Occipital lobe (tissue), 1 donor: ENCODE measurements at regions not wholly inside any gene's neighbourhood (a gene's known extent, or its start where the extent isn't known, plus 50 kb on each side); places are given as distances from the start of the nearest gene placed in this dataset.

Experiments
- DNase-seq: peaks from one replicate; lab custom pipeline; 2025; lab: John Stamatoyannopoulos, UW

- DNase-seq = no peak
Observed at GRCh38 chr5:87877495-87877894, 391.1 kb downstream of the TMEM161B start.

GRCh38 chr5:87877023-87877422 is 391.6 kb downstream of the TMEM161B start:
- no peak for DNase-seq

- no peak for DNase-seq
Observed at GRCh38 chr5:87876616-87877015, 392.0 kb downstream of the TMEM161B start.

- DNase-seq = no peak
Observed at GRCh38 chr5:87872986-87873385, 395.7 kb downstream of the TMEM161B start.

GRCh38 chr5:87868792-87869191 is 399.9 kb downstream of the TMEM161B start:
- no peak for DNase-seq

- DNase-seq = no peak
Observed at GRCh38 chr5:87867281-87867680, 401.4 kb downstream of the TMEM161B start.

- DNase-seq = no peak
Observed at GRCh38 chr5:87853541-87853940, 415.1 kb downstream of the TMEM161B start.

- no peak for DNase-seq
Observed at GRCh38 chr5:87851603-87852002, 417.0 kb downstream of the TMEM161B start.

- DNase-seq = no peak
Observed at GRCh38 chr5:87850843-87851242, 417.8 kb downstream of the TMEM161B start.

- no peak for DNase-seq
Observed at GRCh38 chr5:87845734-87846133, 422.9 kb downstream of the TMEM161B start.

GRCh38 chr5:87844866-87845265 is 423.8 kb downstream of the TMEM161B start:
- no peak for DNase-seq

- no peak for DNase-seq
Observed at GRCh38 chr5:87844449-87844848, 424.2 kb downstream of the TMEM161B start.

GRCh38 chr5:87836696-87837095 is 424.0 kb upstream of the CCNH start:
- no peak for DNase-seq

GRCh38 chr5:87831499-87831898 is 418.8 kb upstream of the CCNH start:
- no peak for DNase-seq

- DNase-seq = no peak
Observed at GRCh38 chr5:87829217-87829551, 416.5 kb upstream of the CCNH start.

GRCh38 chr5:87828545-87829216 is 416.0 kb upstream of the CCNH start:
- DNase-seq = no peak

GRCh38 chr5:87827539-87827938 is 414.8 kb upstream of the CCNH start:
- DNase-seq = no peak

GRCh38 chr5:87826507-87826906 is 413.8 kb upstream of the CCNH start:
- no peak for DNase-seq

- no peak for DNase-seq
Observed at GRCh38 chr5:87825583-87825982, 412.9 kb upstream of the CCNH start.

- DNase-seq = no peak
Observed at GRCh38 chr5:87807783-87808182, 395.1 kb upstream of the CCNH start.

GRCh38 chr5:87803352-87803751 is 390.6 kb upstream of the CCNH start:
- no peak for DNase-seq

- DNase-seq = no peak
Observed at GRCh38 chr5:87791869-87792268, 379.1 kb upstream of the CCNH start.

- no peak for DNase-seq
Observed at GRCh38 chr5:87788416-87788815, 375.7 kb upstream of the CCNH start.

GRCh38 chr5:87787625-87788256 is 375.0 kb upstream of the CCNH start:
- no peak for DNase-seq
